ENCODE measurements at regions not wholly inside any gene's neighbourhood (a gene's known extent, or its start where the extent isn't known, plus 50 kb on each side); places are given as distances from the start of the nearest gene placed in this dataset.

DNA sequence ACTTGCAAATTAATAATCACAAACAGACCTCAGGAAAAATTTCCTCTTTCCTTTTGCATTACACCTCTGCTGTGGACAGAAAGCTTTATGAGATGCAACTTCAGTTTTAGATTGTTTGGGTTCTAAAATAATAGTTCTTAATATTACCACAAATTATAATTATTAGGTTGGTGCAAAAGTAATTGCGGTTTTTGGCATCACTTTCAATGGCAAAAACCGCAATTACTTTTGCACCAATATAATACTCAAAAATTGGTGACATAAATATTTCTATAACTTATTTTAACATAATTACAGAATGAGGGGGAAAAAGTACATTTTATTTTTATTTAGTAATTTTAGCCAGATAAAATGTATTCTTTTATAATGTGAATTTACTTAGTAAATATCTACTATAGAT lies 804.4 kb upstream of the FAM98A start:
- no peaks in the 10 kb centered on the region for H3K4me1 ChIP-seq (ENCODE audit: control insufficient read depth, insufficient read depth, low read length)
- no peak overlapping the region for H3K9ac ChIP-seq (ENCODE audit: low read length)
- DNase-seq (ENCODE audit: low read depth): no peak
- H3K36me3 ChIP-seq (ENCODE audit: control insufficient read depth, insufficient read depth, low read length, severe bottlenecking): no peaks in the 10 kb centered on the region
- no peaks in the 10 kb centered on the region for H3K27me3 ChIP-seq (replicated peaks; ENCODE audit: control insufficient read depth, insufficient read depth, low read length)
- H3K4me3 ChIP-seq (ENCODE audit: low read length): no peak overlapping the region
- H3K9me3 ChIP-seq (ENCODE audit: control insufficient read depth, low read length): no peaks in the 10 kb centered on the region

DNA sequence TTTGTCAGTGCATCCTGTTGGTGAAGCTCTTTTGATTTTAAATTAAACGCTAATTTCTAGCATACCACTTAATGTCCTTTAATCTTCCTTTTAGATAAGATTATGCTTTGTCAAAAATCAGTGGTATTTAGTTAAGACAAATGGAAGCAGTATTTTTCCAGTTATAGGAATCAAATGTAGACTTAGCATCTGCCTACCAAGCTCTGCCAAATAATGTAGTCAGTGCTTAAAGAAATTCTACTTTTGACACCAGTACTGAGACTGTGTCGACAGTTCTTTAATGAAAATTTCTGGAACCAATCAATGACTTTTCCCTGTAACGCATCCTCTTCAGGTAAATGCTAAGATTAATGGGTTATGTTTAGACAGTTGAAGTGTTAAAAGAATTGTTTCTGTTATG lies 803.3 kb upstream of the FAM98A start:
- Histone ChIP-seq H3K36me3 (ENCODE audit: control insufficient read depth, insufficient read depth, low read length, severe bottlenecking) (no peaks in the 10 kb centered on the region), H3K9me3 (ENCODE audit: control insufficient read depth, low read length) (no peaks in the 10 kb centered on the region), H3K4me3 (ENCODE audit: low read length) (no peak overlapping the region), H3K9ac (ENCODE audit: low read length) (no peak overlapping the region), H3K27me3 (replicated peaks; ENCODE audit: control insufficient read depth, insufficient read depth, low read length) (no peaks in the 10 kb centered on the region), H3K4me1 (ENCODE audit: control insufficient read depth, insufficient read depth, low read length) (no peaks in the 10 kb centered on the region)
- DNase-seq (ENCODE audit: low read depth): no peak

DNA sequence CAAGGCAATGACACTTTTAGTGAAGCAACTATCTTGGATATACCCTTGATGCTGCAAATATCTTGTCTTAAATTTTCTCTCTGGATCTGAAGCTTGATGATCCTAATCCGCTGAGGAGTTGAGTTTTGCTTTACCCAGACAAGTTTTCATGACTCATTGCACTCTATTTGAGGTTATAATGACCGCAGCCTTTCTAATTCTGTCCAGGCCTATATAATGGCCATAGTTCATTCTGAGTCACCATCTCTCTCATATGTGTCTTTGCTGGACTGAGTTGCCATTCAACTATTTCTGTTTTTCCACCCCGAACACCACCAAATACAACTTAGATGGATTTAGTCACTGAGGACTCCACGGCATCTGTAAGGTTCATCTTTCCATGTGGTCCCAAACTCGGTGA lies 802.1 kb upstream of the FAM98A start:
- no peaks in the 10 kb centered on the region for H3K9me3 ChIP-seq (ENCODE audit: control insufficient read depth, low read length)
- no peaks in the 10 kb centered on the region for H3K27me3 ChIP-seq (replicated peaks; ENCODE audit: control insufficient read depth, insufficient read depth, low read length)
- H3K4me1 ChIP-seq (ENCODE audit: control insufficient read depth, insufficient read depth, low read length): no peaks in the 10 kb centered on the region

DNA sequence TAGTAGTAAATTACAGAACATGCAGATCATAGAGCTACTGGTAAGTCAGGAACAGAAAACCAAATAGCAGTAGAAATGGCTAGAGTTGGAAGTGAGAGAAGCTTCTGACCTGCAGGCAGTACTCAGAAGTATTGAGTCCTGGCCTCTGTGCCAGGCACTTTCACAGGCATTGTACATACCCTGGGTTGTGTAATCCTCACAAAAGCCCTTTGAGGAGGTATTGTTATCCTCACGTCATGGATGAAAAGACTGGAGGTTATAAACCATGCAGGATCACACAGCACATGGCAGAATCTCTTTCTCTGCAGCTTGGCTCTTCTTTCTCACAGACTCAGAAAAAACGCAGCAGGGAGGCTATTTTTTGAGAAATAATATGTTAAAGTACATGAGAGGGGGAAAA lies 789.3 kb upstream of the FAM98A start:
- H3K4me1 ChIP-seq (ENCODE audit: control insufficient read depth, insufficient read depth, low read length): no peaks in the 10 kb centered on the region
- H3K9me3 ChIP-seq (ENCODE audit: control insufficient read depth, low read length): no peaks in the 10 kb centered on the region
- no peak for DNase-seq (ENCODE audit: low read depth)
- no peak overlapping the region for H3K9ac ChIP-seq (ENCODE audit: low read length)
- no peaks in the 10 kb centered on the region for H3K27me3 ChIP-seq (replicated peaks; ENCODE audit: control insufficient read depth, insufficient read depth, low read length)
- no peaks in the 10 kb centered on the region for H3K36me3 ChIP-seq (ENCODE audit: control insufficient read depth, insufficient read depth, low read length, severe bottlenecking)
- H3K4me3 ChIP-seq (ENCODE audit: low read length): no peak overlapping the region

More for the DNA sequence above, 802.1 kb upstream of the FAM98A start:
- no peak for DNase-seq (ENCODE audit: low read depth)
- Histone ChIP-seq H3K4me3 (ENCODE audit: low read length) (no peak overlapping the region), H3K36me3 (ENCODE audit: control insufficient read depth, insufficient read depth, low read length, severe bottlenecking) (no peaks in the 10 kb centered on the region), H3K9ac (ENCODE audit: low read length) (no peak overlapping the region)

DNA sequence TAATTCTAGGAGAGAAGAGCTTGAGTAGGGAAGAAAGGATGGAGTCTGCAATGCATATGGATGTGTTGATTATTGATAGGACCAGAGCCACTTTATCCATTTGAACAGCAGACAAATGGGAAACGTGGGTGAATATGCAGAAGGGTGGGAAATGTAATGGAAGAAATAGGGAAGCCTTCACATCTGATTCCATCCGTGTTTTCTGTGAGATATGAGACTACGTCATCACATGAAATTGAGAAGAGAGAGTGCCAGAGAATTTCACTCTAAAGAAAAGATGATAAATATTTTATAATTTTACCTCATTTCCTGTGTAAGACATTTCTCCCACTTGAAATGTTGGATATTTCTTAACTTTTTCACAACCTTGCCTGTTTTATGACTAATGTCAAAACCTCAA lies 788.4 kb upstream of the FAM98A start:
- DNase-seq (ENCODE audit: low read depth): no peak

DNA sequence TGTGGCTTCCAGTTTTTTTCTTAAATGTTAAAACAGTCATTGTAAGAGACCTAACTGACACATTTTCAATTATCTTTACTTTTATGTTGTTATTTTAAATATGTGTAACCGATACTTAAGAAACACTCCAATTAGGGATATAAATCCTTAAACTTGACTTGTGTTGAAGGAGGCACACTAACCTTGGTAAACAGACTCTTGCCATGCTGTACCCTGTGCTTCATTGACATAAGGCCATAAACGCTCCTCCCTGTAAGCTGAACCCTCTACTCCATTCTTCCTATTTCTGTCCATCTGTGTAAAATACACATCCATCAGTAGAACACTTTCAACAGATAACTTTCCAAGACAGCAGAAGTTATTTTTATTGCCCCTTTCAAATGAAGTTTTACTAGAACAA lies 780.5 kb upstream of the FAM98A start:
- Histone ChIP-seq H3K27me3 (replicated peaks; ENCODE audit: control insufficient read depth, insufficient read depth, low read length) (no peaks in the 10 kb centered on the region), H3K9ac (ENCODE audit: low read length) (no peak overlapping the region), H3K9me3 (ENCODE audit: control insufficient read depth, low read length) (no peaks in the 10 kb centered on the region), H3K36me3 (ENCODE audit: control insufficient read depth, insufficient read depth, low read length, severe bottlenecking) (no peaks in the 10 kb centered on the region), H3K4me1 (ENCODE audit: control insufficient read depth, insufficient read depth, low read length) (no peaks in the 10 kb centered on the region), H3K4me3 (ENCODE audit: low read length) (no peak overlapping the region)
- DNase-seq (ENCODE audit: low read depth): no peak

More for the DNA sequence above, 788.4 kb upstream of the FAM98A start:
- H3K4me1 ChIP-seq (ENCODE audit: control insufficient read depth, insufficient read depth, low read length): no peaks in the 10 kb centered on the region
- H3K9me3 ChIP-seq (ENCODE audit: control insufficient read depth, low read length): no peaks in the 10 kb centered on the region
- H3K9ac ChIP-seq (ENCODE audit: low read length): no peak overlapping the region
- no peak overlapping the region for H3K4me3 ChIP-seq (ENCODE audit: low read length)
- no peaks in the 10 kb centered on the region for H3K36me3 ChIP-seq (ENCODE audit: control insufficient read depth, insufficient read depth, low read length, severe bottlenecking)
- H3K27me3 ChIP-seq (replicated peaks; ENCODE audit: control insufficient read depth, insufficient read depth, low read length): no peaks in the 10 kb centered on the region

DNA sequence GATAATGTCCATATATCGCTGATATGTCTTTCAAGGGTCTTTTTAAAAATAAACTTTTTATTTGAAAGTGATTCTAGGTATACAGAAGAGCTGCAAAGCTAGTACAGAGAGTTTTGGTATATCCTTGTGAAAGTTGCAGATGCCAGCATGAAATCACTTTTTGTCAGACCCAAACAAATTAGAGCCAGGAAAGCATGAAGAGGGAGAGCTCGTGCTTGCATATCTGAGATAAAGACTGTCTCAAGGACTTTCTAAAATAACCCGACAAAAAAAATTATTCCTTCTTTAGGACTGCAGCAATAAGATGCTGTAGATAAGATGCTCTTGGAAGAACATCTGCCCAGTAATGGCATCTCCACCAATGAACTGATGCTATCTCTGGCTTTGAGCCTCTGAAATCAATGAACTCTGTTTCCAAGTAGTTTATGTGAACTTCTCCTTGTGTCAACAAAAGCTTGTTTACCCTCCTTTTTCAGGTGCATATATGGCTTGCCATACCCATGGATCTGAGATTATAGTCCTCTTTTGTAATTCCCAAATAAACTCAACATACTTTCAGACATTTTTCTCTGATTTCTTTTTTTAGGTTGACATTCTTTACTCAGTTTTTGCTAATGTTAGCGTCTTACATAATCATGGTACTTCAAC lies 774.6 kb upstream of the FAM98A start:
- Histone ChIP-seq H3K4me1 (ENCODE audit: control insufficient read depth, insufficient read depth, low read length) (no peaks in the 10 kb centered on the region), H3K36me3 (ENCODE audit: control insufficient read depth, insufficient read depth, low read length, severe bottlenecking) (no peaks in the 10 kb centered on the region), H3K4me3 (ENCODE audit: low read length) (no peak overlapping the region), H3K9me3 (ENCODE audit: control insufficient read depth, low read length) (no peaks in the 10 kb centered on the region), H3K27me3 (replicated peaks; ENCODE audit: control insufficient read depth, insufficient read depth, low read length) (no peaks in the 10 kb centered on the region), H3K9ac (ENCODE audit: low read length) (no peak overlapping the region)
- no peak for DNase-seq (ENCODE audit: low read depth)

DNA sequence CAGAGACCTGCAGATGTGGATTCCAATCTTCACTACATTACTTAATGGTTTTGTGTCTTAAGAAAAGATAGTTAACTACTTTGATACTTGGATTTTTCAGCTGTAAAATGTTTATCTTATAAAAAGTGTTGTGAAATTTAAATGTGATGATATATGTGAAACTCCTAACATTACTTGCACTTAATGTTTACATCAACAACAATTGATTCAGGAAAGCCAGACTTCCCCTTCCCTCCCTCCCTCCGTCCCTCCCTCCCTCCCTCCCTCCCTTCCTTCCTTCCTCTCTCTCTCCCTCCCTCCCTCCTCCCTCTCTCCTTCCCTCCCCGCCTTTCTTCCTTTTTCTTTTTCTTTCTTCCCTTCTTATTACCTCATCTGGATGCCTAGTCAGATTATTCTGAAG lies 773.9 kb upstream of the FAM98A start:
- Histone ChIP-seq H3K9ac (ENCODE audit: low read length) (no peak overlapping the region), H3K4me3 (ENCODE audit: low read length) (no peak overlapping the region), H3K36me3 (ENCODE audit: control insufficient read depth, insufficient read depth, low read length, severe bottlenecking) (no peaks in the 10 kb centered on the region), H3K4me1 (ENCODE audit: control insufficient read depth, insufficient read depth, low read length) (no peaks in the 10 kb centered on the region), H3K27me3 (replicated peaks; ENCODE audit: control insufficient read depth, insufficient read depth, low read length) (no peaks in the 10 kb centered on the region), H3K9me3 (ENCODE audit: control insufficient read depth, low read length) (no peaks in the 10 kb centered on the region)
- no peak for DNase-seq (ENCODE audit: low read depth)

DNA sequence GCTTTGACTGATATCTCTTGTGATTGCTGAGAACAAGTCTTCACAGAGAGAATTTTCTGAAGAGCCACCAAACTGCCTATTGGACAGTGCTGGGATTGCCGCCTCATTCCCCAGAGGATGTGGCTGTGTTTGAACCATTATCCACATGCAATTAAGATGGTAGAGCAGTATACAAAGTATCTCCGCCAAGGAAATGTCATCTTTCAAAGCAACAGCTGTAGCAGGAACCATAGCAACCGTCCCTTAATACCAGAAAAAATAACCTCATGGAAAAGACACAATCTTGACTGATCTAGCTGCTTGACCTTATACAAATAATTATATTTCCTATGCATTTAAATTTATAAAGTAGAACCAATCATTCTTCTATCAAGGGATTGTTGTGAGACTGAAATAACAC lies 772.6 kb upstream of the FAM98A start:
- Histone ChIP-seq H3K4me1 (ENCODE audit: control insufficient read depth, insufficient read depth, low read length) (no peaks in the 10 kb centered on the region), H3K9ac (ENCODE audit: low read length) (no peak overlapping the region), H3K4me3 (ENCODE audit: low read length) (no peak overlapping the region), H3K36me3 (ENCODE audit: control insufficient read depth, insufficient read depth, low read length, severe bottlenecking) (no peaks in the 10 kb centered on the region), H3K9me3 (ENCODE audit: control insufficient read depth, low read length) (no peaks in the 10 kb centered on the region), H3K27me3 (replicated peaks; ENCODE audit: control insufficient read depth, insufficient read depth, low read length) (no peaks in the 10 kb centered on the region)
- DNase-seq (ENCODE audit: low read depth): no peak

DNA sequence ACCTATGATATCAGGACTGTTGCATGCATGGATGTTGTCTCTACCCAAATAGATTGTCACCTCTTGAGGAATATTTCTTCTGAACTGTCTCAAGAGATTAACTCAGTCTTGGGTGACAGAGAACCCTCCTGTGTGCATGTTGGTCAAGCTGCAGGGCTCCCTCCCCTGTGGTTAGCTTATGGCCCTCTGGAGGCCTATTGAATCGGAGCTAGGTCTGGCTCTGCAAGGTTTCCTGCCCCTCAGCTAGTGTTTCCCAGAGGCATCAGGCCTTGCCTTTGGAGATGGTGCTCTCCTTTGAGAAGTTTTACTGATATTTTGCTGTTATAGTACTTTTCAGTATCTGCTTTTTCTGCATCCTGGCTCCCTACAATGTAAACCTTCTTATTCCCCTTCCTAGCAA lies 769.2 kb upstream of the FAM98A start:
- Histone ChIP-seq H3K4me1 (ENCODE audit: control insufficient read depth, insufficient read depth, low read length) (no peaks in the 10 kb centered on the region), H3K36me3 (ENCODE audit: control insufficient read depth, insufficient read depth, low read length, severe bottlenecking) (no peaks in the 10 kb centered on the region), H3K9me3 (ENCODE audit: control insufficient read depth, low read length) (no peaks in the 10 kb centered on the region), H3K27me3 (replicated peaks; ENCODE audit: control insufficient read depth, insufficient read depth, low read length) (no peaks in the 10 kb centered on the region), H3K4me3 (ENCODE audit: low read length) (no peak overlapping the region), H3K9ac (ENCODE audit: low read length) (no peak overlapping the region)
- DNase-seq (ENCODE audit: low read depth): no peak

DNA sequence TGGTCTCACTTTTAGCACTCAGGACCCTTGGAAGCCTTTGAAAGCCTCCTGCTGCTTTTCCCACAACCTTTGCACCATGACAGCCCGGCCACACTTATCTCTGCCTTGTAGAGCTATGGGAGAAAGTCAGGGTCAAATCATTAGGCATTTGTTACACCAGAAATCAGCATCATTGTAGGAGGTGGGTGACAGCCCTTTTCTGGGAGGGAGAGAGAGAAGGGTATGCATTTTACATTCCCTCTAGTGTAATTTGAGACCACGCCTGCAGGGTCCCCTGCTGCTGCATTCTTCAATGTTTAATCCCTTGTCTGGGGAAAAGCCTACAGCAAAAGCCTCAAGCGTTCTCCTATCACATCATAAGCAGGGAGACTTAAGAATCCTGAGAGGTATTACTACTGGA lies 766.8 kb upstream of the FAM98A start:
- no peak for DNase-seq (ENCODE audit: low read depth)
- Histone ChIP-seq H3K4me1 (ENCODE audit: control insufficient read depth, insufficient read depth, low read length) (no peaks in the 10 kb centered on the region), H3K4me3 (ENCODE audit: low read length) (no peak overlapping the region), H3K36me3 (ENCODE audit: control insufficient read depth, insufficient read depth, low read length, severe bottlenecking) (no peaks in the 10 kb centered on the region), H3K27me3 (replicated peaks; ENCODE audit: control insufficient read depth, insufficient read depth, low read length) (no peaks in the 10 kb centered on the region), H3K9ac (ENCODE audit: low read length) (no peak overlapping the region), H3K9me3 (ENCODE audit: control insufficient read depth, low read length) (no peaks in the 10 kb centered on the region)

DNA sequence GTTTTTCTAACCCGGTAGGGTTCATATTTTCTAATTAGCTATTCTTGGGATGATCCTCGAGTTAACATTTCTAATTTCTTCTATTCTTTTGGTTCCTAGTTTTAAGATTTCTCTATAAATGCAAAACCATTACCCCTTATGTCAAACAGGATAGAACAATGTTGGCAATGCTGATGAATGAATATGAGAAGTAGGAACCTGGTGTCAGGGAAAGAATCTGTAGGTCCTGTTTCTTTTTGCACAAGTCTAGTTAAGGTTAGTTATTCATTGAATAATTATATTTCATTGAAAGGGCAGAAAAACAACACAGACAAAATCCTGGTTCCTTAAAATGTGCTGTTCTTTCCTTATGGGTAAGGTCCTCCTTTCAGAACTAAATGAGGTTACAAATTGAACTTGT lies 766.4 kb upstream of the FAM98A start:
- H3K9ac ChIP-seq (ENCODE audit: low read length): no peak overlapping the region
- H3K9me3 ChIP-seq (ENCODE audit: control insufficient read depth, low read length): no peaks in the 10 kb centered on the region
- H3K4me3 ChIP-seq (ENCODE audit: low read length): no peak overlapping the region
- no peaks in the 10 kb centered on the region for H3K36me3 ChIP-seq (ENCODE audit: control insufficient read depth, insufficient read depth, low read length, severe bottlenecking)
- DNase-seq (ENCODE audit: low read depth): no peak
- no peaks in the 10 kb centered on the region for H3K4me1 ChIP-seq (ENCODE audit: control insufficient read depth, insufficient read depth, low read length)
- no peaks in the 10 kb centered on the region for H3K27me3 ChIP-seq (replicated peaks; ENCODE audit: control insufficient read depth, insufficient read depth, low read length)
